Trophoblast cell (in vitro differentiated cells and primary cell): ENCODE measurements at regions not wholly inside any gene's neighbourhood (a gene's known extent, or its start where the extent isn't known, plus 50 kb on each side); places are given as distances from the start of the nearest gene placed in this dataset.

Experiments used
- DNase-seq, 2 donors: peaks; one replicate each; pipeline ENCODE4 v3.0.0-alpha.2; 2016
- H2AFZ ChIP-seq: 2 replicates; pipeline ENCODE4 v1.6.1; 2013; ENCODE audit warnings: low read length, moderate library complexity, mild to moderate bottlenecking; ENCODE audit not compliant: insufficient read depth, poor library complexity
- H2AK5ac ChIP-seq: 2 replicates; pipeline ENCODE4 v1.6.1; 2013; ENCODE audit warnings: mild to moderate bottlenecking, low read length
- H2BK120ac ChIP-seq: 2 replicates; pipeline ENCODE4 v1.6.1; 2013; ENCODE audit warnings: low read length, mild to moderate bottlenecking, moderate library complexity; ENCODE audit not compliant: insufficient read depth, poor library complexity
- H2BK12ac ChIP-seq: 2 replicates; pipeline ENCODE4 v1.6.1; 2013; ENCODE audit warnings: mild to moderate bottlenecking, low read length, moderate library complexity
- H2BK5ac ChIP-seq: 2 replicates; pipeline ENCODE4 v1.6.1; 2013; ENCODE audit warnings: low read length, low read depth, moderate library complexity, mild to moderate bottlenecking; ENCODE audit not compliant: poor library complexity
- H3K14ac ChIP-seq: 2 replicates; pipeline ENCODE4 v1.6.1; 2013; ENCODE audit warnings: mild to moderate bottlenecking, low read length
- H3K18ac ChIP-seq: 2 replicates; pipeline ENCODE4 v1.6.1; 2013; ENCODE audit warnings: mild to moderate bottlenecking, low read length
- H3K23ac ChIP-seq: 2 replicates; pipeline ENCODE4 v1.6.1; 2013; ENCODE audit warnings: low read length
- H3K27ac ChIP-seq: 2 replicates; pipeline ENCODE4 v1.5.1; 2013; ENCODE audit warnings: low read depth, mild to moderate bottlenecking, inconsistent platforms, low read length, moderate library complexity
- H3K27me3 ChIP-seq: 2 replicates; pipeline ENCODE4 v1.6.1; 2013; ENCODE audit warnings: inconsistent platforms, mild to moderate bottlenecking, low read length, moderate library complexity; ENCODE audit not compliant: insufficient read depth
- H3K36me3 ChIP-seq, 2 experiments: 1 replicate in 1 of 2; 2 replicates in 1 of 2; pipeline ENCODE4 v1.6.1; 2013; ENCODE audit warnings: low read length in 2 of 2, mild to moderate bottlenecking in 2 of 2, moderate library complexity in 1 of 2; ENCODE audit not compliant: insufficient read depth in 2 of 2, control insufficient read depth in 1 of 2
- H3K4ac ChIP-seq: 2 replicates; pipeline ENCODE4 v1.6.1; 2013; ENCODE audit warnings: low read depth, mild to moderate bottlenecking, low read length, moderate library complexity
- H3K4me1 ChIP-seq, 2 experiments: 1 replicate in 1 of 2; 2 replicates in 1 of 2; pipeline ENCODE4 v1.6.1; 2013; ENCODE audit warnings: low read length in 2 of 2, mild to moderate bottlenecking in 2 of 2, moderate library complexity in 1 of 2; ENCODE audit not compliant: insufficient read depth in 2 of 2, control insufficient read depth in 1 of 2
- H3K4me2 ChIP-seq: 2 replicates; pipeline ENCODE4 v1.6.1; 2013; ENCODE audit warnings: inconsistent platforms, mild to moderate bottlenecking, low read length, moderate library complexity
- H3K4me3 ChIP-seq: 2 replicates; pipeline ENCODE4 v1.5.1; 2013; ENCODE audit warnings: mild to moderate bottlenecking, low read depth, low read length, inconsistent platforms
- H3K79me1 ChIP-seq: one replicate; pipeline ENCODE4 v1.6.1; 2013; ENCODE audit warnings: low read length
- H3K79me2 ChIP-seq: 2 replicates; pipeline ENCODE4 v1.6.1; 2013; ENCODE audit warnings: low read length, mild to moderate bottlenecking; ENCODE audit not compliant: control insufficient read depth, insufficient read depth, poor library complexity
- H3K9ac ChIP-seq: 2 replicates; pipeline ENCODE4 v1.6.1; 2013; ENCODE audit warnings: mild to moderate bottlenecking, low read length
- H3K9me3 ChIP-seq: 2 replicates; pipeline ENCODE4 v1.6.1; 2013; ENCODE audit warnings: low read depth, mild to moderate bottlenecking, control low read depth, inconsistent platforms, low read length; ENCODE audit not compliant: insufficient read depth
- H4K12ac ChIP-seq: 2 replicates; pipeline ENCODE4 v1.6.1; 2013; ENCODE audit warnings: low read depth, mild to moderate bottlenecking, low read length, moderate library complexity
- H4K8ac ChIP-seq: 2 replicates; pipeline ENCODE4 v1.6.1; 2013; ENCODE audit warnings: low read depth, mild to moderate bottlenecking, low read length, moderate library complexity
- H4K91ac ChIP-seq: one replicate; pipeline ENCODE4 v1.6.1; 2013; ENCODE audit warnings: low read depth, mild to moderate bottlenecking, low read length, moderate library complexity
- WGBS: extraction: QIAGEN DNeasy Blood & Tissue Kit; methylation state at CpG from one replicate; pipeline ENCODE4 v1.1.7; 2013; ENCODE audit warnings: missing lambda C conversion rate; ENCODE audit not compliant: insufficient read length, insufficient coverage; ENCODE audit errors: extremely low coverage; 5-methylcytosine and 5-hydroxymethylcytosine counted together

DNA sequence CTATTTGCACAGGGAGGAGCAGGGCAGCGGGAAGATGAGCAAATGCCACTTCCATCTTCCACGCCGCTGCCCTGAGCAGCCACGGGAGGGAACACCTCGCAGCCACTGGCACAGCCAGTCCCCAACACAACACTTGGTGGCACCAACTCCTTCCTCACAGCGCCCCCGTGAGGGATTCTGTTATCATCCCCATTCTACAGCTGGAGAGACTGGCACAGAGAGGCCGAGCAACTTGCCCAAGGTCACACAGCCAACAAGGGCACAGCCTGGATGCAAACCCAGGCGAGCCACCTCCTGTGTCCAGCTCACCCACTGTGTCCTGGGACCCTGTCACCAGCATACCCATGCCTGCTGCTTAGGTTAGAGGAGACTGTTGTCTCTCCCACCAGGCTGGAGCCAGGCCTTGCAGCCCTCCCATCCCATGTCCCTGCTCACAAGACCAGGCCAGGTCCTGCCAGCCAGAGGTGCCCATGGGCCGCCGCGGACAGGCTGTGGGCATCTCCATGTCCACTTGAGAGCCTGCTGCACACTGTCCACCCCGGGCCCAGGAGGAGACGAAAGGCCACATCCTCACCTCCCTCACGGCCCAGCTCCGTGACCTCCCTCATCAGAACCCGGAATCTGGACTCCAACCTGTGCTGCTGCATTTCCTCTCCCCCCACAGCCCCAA, 57.0 kb downstream of the NCOR2 start:
- H3K4me3 ChIP-seq: no peak overlapping the region
- peak overlapping the region; percentile 62 for H4K91ac ChIP-seq
- H3K27me3 ChIP-seq: no peaks in the 10 kb centered on the region
- peaks cover 47 to 51% of the 10 kb centered on the region in 2 experiments for H3K4me1 ChIP-seq
- H3K18ac ChIP-seq: peak overlapping the region; percentile 71
- no peak overlapping the region for H2BK120ac ChIP-seq
- peak overlapping the region; percentile 2 for H3K4ac ChIP-seq
- H3K9ac ChIP-seq: no peak overlapping the region
- peak overlapping the region; percentile 51 for H2AK5ac ChIP-seq
- DNase-seq: no peak
- peak overlapping the region; percentile 59 for H3K27ac ChIP-seq
- H3K4me2 ChIP-seq: peak overlapping the region; percentile 3
- H2BK12ac ChIP-seq: peak overlapping the region; percentile 38
- H3K23ac ChIP-seq: no peak overlapping the region
- peak overlapping the region; percentile 17 for H2BK5ac ChIP-seq
- H4K8ac ChIP-seq: peak overlapping the region; percentile 0
- H4K12ac ChIP-seq: no peak overlapping the region
- H3K79me2 ChIP-seq: peaks cover 14% of the 10 kb centered on the region
- H3K9me3 ChIP-seq: peaks cover 1% of the 10 kb centered on the region
- H2AFZ ChIP-seq: peak overlapping the region; percentile 1
- H3K14ac ChIP-seq: peak overlapping the region; percentile 36
- H3K36me3 ChIP-seq: peaks cover 0 to 4% of the 10 kb centered on the region in 2 experiments
- peaks cover 20% of the 10 kb centered on the region for H3K79me1 ChIP-seq
- WGBS: no CpG with 5 or more reads among the region's 17 CpGs

DNA sequence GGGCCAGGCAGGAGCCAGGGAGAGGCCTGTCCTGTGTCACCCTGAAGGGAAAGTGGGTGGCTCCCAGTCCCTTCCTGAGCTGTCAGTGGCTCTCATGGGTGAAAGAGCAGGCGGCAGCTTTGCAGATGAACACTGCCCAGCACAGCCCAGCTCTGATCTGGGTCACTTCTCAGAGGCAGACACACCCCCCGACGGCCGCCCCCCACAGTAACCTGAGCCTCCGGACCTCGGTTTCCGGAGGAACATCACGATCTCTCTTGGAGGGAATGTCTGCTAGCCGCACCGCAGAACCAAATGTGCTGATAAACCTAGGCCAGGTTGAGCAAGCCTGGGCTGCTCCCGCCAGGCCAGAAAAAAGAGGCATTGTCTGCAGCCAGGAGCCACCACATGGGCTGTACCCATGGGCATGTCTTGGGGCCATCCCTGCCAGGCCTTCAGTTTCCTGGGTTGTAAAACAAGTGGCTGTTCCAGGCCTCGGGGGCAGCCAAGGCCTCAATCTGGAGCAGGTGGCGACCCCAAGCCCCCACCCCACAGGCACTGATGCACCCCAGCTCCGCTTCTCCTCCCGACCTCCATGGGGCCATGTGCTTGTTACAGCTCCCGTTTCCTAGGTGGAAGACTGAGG, 57.6 kb downstream of the NCOR2 start:
- no peaks in the 10 kb centered on the region for H3K9me3 ChIP-seq
- no peak overlapping the region for H3K4me3 ChIP-seq
- H3K14ac ChIP-seq: peak overlapping the region; percentile 12
- H4K8ac ChIP-seq: peak overlapping the region; percentile 0
- no peaks in the 10 kb centered on the region for H3K27me3 ChIP-seq
- no peak overlapping the region for H2BK120ac ChIP-seq
- H3K27ac ChIP-seq: peak overlapping the region; percentile 59
- peak overlapping the region; percentile 62 for H4K91ac ChIP-seq
- peak overlapping the region; percentile 51 for H2AK5ac ChIP-seq
- no peak overlapping the region for H3K23ac ChIP-seq
- H2BK12ac ChIP-seq: peak overlapping the region; percentile 3
- H3K4me2 ChIP-seq: peak overlapping the region; percentile 3
- H4K12ac ChIP-seq: no peak overlapping the region
- H3K18ac ChIP-seq: peak overlapping the region; percentile 56
- peak overlapping the region; percentile 18 for H2BK5ac ChIP-seq
- H3K9ac ChIP-seq: no peak overlapping the region
- peaks cover 14% of the 10 kb centered on the region for H3K79me2 ChIP-seq
- peak overlapping the region; percentile 2 for H3K4ac ChIP-seq
- WGBS: no CpG with 5 or more reads among the region's 16 CpGs
- peaks cover 51% of the 10 kb centered on the region in 2 experiments for H3K4me1 ChIP-seq
- H3K79me1 ChIP-seq: peaks cover 20% of the 10 kb centered on the region
- H2AFZ ChIP-seq: peak overlapping the region; percentile 1
- no peak for DNase-seq
- H3K36me3 ChIP-seq: peaks cover 0 to under 1% of the 10 kb centered on the region in 2 experiments

DNA sequence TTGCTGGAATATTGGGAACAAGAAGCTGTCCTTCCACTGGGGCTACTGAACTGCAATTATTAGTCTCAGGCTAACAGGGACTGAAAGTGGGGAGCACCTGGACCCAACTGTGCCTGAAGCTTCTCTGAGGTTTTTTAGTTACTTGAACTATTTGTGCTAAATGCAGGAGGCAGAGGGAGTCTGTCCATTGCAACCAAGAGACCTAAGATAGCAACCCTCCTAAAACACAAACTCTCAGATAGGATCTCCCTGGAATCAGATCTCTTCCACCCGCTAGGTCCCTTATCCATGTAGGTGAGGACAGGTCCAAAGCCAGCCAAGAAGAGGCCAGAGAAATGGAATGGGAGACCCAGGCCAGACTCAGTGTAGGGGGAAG, 58.1 kb downstream of the NCOR2 start:
- Histone ChIP-seq H3K27me3 (no peaks in the 10 kb centered on the region), H3K79me1 (peaks cover 20% of the 10 kb centered on the region), H2AFZ (no peak overlapping the region), H3K79me2 (peaks cover 14% of the 10 kb centered on the region), H3K9me3 (no peaks in the 10 kb centered on the region), H3K4ac (peak overlapping the region; percentile 6), H3K18ac (no peak overlapping the region), H2BK5ac (peak overlapping the region; percentile 18), H4K91ac (peak overlapping the region; percentile 36), H3K23ac (no peak overlapping the region), H3K36me3 (no peaks in the 10 kb centered on the region), H3K27ac (peak overlapping the region; percentile 16), H3K4me3 (no peak overlapping the region), H2BK12ac (peak overlapping the region; percentile 3), H2AK5ac (no peak overlapping the region), H3K14ac (no peak overlapping the region), H3K4me1 (peaks cover 53 to 55% of the 10 kb centered on the region in 2 experiments), H4K8ac (no peak overlapping the region), H3K9ac (no peak overlapping the region), H4K12ac (no peak overlapping the region), H2BK120ac (no peak overlapping the region), H3K4me2 (no peak overlapping the region)
- no CpG with 5 or more reads among the region's 1 CpG for WGBS
- no peak for DNase-seq

DNA sequence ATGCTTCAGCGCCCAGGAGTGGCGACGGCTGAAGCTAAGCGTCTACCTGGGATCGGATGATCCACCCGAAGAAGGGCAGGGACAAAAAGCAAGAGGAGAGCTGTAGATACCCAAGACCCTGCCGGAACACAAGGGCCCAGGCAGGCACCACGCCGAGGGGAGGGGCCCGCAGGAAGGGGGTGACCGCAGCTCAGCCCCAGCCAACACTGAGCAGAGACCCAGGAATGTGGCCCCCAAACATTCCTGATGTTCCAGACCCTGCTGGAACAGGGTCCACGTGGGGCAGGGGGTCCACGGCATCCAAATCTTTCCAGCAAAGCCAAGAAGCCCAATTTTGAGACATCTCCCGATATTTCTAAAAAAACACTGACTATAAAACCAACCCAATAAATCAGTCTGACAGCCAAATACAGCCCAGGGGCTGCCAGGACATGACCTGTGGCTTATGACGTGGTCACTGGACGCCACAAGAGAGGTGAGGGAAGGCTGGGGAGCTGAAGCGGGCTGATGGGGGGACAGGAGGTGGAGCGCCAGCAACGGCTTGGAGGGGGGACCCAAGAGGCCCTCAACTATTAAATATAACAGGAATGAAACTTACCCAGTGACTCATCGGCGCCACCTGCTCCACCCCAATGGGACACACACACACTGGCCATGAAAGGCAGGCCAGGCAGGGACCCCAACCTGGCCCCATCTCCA, 58.9 kb downstream of the NCOR2 start:
- no CpG with 5 or more reads among the region's 21 CpGs for WGBS
- Histone ChIP-seq H3K27ac (no peak overlapping the region), H2AK5ac (no peak overlapping the region), H3K4ac (peak overlapping the region; percentile 4), H3K14ac (no peak overlapping the region), H3K4me1 (peaks cover 54 to 55% of the 10 kb centered on the region in 2 experiments), H3K9ac (no peak overlapping the region), H2BK5ac (no peak overlapping the region), H4K91ac (peak overlapping the region; percentile 36), H3K18ac (peak overlapping the region; percentile 31), H3K27me3 (no peaks in the 10 kb centered on the region), H4K12ac (no peak overlapping the region), H3K4me2 (no peak overlapping the region), H2BK120ac (no peak overlapping the region), H2AFZ (no peak overlapping the region), H3K79me1 (peaks cover 20% of the 10 kb centered on the region), H3K9me3 (peaks cover under 1% of the 10 kb centered on the region), H3K36me3 (peaks cover 0 to under 1% of the 10 kb centered on the region in 2 experiments), H2BK12ac (peak overlapping the region; percentile 2), H3K23ac (no peak overlapping the region), H4K8ac (no peak overlapping the region), H3K4me3 (no peak overlapping the region), H3K79me2 (peaks cover 14% of the 10 kb centered on the region)
- DNase-seq: no peak
